Stimulated activated CD4-positive, alpha-beta T cell treated with anti-CD3 and anti-CD28 coated beads, Interleukin-2, amount 100 ng/mL, for 48 hours (primary cell): ENCODE measurements at regions not wholly inside any gene's neighbourhood (a gene's known extent, or its start where the extent isn't known, plus 50 kb on each side); places are given as distances from the start of the nearest gene placed in this dataset.
"Not testable (repeated sequence)": the region's sequence is repeated elsewhere in the genome, so short reads cannot be mapped to it uniquely, and the experiment has no call there.

Source experiments
- DNase-seq, 2 donors: peaks; one replicate each; pipeline ENCODE4 v3.0.0-alpha.2; 2020

GRCh38 chr3:194884649-194885315 lies 199.1 kb downstream of the FAM43A start:
- no peak for DNase-seq

DNA sequence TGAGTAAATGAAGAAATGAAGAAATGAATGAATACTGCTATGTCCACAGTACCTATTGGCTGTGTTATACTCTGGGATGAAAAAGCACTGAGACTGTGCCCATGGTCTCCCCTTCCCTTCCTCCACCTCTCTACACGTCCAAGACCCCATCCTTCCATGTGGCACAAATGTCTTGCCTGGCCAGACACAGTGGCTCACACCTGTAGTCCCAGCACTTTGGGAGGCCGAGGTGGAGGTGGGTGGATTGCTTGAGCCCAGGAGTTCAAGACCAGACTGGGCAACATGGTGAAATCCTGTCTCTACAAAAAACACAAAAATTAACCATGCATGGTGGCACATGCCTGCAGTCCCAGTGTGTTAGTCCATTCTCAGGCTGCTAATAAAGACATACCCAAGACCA lies 200.1 kb downstream of the FAM43A start:
- no peak for DNase-seq

DNA sequence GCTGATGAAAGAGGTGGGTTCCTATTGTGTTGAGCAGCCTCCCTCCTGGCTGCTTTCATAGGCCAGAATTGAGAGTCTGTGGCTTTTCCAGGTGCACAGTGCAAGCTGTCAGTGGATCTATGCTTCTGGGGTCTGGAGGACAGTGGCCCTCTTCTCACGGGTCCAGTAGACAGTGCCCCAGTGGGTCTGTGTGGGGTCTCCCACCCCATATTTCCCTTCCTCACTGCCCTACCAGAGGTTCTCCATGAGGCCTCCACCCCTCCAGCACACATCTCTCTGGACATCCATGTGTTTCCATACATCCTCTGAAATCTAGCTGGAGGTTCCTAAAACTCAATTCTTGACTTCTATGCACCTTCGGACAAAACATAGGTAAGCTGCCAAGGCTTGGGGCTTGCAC lies 201.2 kb downstream of the FAM43A start:
- DNase-seq: no peak

DNA sequence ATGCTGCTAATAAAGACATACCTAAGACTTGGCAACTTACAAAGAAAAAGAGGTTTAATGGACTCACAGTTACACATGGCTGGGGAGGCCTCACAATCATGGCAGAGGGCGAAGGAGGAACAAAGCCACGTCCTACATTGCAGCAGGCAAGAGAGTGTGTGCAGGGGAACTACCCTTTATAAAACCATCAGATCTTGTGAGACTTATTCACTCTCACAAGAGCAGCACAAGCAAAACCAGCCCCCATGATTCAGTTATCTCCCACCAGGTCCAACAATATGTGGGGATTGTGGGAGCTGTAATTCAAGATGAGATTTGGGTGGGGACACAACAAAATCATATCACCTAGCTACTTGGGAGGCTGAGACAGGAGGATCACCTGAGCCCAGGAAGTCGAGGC lies 202.4 kb downstream of the FAM43A start:
- DNase-seq: not testable (repeated sequence)

DNA sequence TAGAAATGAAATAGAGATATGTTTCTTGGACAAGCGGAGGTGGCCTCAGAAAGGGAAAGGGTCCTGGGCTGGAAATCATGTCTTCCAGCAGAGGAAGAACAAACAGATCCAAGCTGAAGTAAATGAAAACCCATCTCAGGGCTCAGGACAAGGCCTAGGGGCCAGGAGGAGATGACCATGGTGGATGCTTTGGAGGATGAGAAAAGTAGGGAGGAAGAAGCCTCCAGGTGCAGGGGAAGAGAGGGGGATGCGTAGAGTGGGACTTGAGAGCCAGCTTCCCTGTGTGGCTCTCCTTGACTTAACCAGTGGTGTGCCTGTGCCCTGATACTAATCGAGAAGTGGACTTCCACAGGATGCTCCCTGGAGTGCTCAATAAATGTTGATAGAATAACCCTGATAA lies 203.2 kb downstream of the FAM43A start:
- DNase-seq: no peak

- DNase-seq: no peak
Measured at GRCh38 chr3:194890091-194890490, 204.4 kb downstream of the FAM43A start.

- DNase-seq: peak in 1 of 2 donors; percentile 15
Measured at GRCh38 chr3:194893121-194893987, 207.7 kb downstream of the FAM43A start.

- DNase-seq: no peak
Measured at GRCh38 chr3:194894538-194894937, 208.9 kb downstream of the FAM43A start.

- DNase-seq: no peak
Measured at GRCh38 chr3:194900854-194901522, 215.3 kb downstream of the FAM43A start.

- DNase-seq: not testable (repeated sequence)
Measured at GRCh38 chr3:194903447-194903846, 217.8 kb downstream of the FAM43A start.

DNA sequence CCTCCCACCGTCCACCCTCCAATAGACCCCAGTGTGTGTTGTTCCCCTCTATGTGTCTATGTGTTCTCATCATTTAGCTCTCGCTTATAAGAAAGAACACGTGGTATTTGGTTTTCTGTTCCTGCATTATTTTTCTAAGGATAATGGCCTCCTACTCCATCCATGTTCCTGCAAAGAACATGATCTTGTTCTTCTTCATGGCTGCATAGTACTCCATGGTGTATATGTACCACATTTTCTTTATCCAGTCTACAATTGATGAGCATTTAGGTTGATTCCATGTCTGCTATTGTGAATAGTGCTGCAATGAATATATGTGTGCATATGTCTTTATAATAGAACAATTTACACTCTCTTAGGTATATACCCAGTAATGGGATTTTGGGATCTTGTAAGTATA lies 219.3 kb downstream of the FAM43A start:
- DNase-seq: not testable (repeated sequence)

DNA sequence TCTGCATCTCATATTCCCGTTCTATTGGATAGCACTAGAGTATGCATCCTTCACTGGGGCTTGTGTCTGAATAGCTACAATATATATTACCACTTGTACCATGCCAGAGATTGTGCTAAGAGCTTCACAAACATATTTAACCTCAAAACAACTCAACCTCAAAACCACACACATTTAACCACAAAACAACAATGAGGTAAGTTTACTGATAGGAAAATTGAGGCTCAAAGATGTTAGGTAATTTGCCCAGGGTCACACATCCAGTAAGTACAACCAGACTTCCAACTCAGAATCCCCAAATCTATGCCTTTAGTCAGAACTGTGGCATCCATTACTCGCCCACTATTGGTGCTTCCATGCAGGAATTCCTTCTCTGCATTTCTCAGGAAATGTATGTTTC lies 220.0 kb downstream of the FAM43A start:
- DNase-seq: no peak

DNA sequence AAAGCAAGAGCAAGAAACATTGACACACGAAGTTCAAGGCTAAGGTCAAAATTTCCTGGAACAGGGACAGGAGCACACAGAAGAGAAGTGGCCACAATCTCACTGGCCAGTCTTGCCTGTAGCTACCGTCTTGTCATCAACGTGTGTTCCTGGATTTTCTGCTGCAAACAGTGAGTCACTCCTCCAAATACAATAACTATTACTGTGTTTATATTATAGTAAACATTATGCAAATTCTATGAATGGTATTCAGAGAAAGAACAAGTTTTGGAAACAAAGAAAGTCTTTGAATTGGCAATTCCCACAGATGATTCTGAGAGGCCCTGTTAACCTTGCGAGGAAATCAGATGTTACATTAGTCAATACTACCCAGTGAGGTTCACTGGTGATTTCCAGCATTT lies 220.5 kb downstream of the FAM43A start:
- no peak for DNase-seq

DNA sequence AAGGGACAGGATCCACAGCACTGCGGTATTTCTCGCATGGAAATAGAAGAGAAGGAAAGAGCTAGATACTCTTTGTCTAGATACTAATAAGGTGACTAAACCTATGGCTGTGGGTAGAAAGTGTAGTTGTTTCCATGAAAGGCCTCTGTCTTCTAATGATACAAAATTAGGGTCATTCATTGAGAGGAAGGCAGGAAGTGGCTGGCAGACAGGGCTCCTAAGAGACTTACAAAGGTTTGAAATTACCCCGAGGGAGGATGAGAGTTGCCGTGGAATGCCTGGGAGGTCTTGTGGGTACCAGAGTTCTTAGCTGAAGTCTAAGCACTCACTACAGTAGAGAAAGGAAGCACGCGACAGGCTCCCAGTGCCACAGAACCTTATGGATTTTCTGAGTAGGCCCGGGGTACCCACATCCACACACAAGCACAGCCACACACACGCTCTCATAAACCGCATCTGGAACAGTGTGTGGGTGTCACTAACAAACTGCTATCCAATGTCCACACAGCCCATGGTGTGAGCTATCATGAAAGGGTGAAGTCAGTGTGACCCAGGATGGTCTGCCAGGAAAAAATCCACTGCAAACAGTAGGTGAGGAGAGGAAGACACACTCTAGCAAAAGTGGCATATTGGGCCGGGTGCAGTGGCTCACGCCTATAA lies 221.4 kb downstream of the FAM43A start:
- no peak for DNase-seq

- no peak for DNase-seq
Measured at GRCh38 chr3:194907811-194908210, 222.1 kb downstream of the FAM43A start.

GRCh38 chr3:194908496-194908895 lies 222.8 kb downstream of the FAM43A start:
- DNase-seq: no peak

- DNase-seq: no peak
Measured at GRCh38 chr3:194908972-194909371, 223.3 kb downstream of the FAM43A start.

- DNase-seq: no peak
Measured at GRCh38 chr3:194910414-194910984, 224.8 kb downstream of the FAM43A start.

DNA sequence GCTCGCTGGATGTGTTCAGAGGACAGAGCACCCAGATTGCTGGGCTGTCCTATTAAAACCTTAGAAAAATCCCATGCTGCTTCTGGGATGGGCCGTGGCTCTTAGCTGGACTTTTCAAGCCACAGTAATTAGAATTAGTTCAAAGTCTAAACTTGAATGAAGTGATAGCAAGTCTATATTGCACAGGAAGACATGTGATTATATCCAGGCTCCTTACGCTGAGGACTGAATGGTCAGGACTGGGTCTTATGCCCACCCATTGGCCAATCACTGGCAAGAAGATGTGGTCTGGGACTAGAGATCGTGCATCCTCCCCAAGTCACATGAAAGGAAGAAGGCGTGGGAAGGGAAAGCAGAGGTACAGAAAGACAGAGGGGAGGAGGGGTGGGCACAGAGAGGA lies 227.6 kb downstream of the FAM43A start:
- no peak for DNase-seq

DNA sequence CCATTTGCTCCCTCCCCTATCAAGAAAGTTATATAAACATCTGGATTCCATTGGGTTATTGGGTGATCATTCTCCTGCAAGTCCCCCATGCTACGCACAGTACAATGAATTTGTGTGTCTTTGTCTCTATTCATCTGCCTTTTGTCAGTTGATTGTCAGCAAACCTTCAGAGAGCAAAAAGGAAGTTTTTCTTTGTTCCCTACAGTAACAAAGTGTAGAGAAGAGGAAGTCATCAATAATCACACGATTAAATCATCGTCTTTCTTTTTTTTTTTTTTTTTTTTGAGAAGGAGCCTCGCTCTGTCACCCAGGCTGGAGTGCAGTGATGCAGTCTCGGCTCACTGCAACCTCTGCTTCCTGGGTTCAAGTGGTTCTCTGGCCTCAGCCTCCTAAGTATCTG lies 239.2 kb downstream of the FAM43A start:
- not testable (repeated sequence) for DNase-seq

GRCh38 chr3:194925614-194926013 lies 239.9 kb downstream of the FAM43A start:
- DNase-seq: no peak

- DNase-seq: no peak
Measured at GRCh38 chr3:194928227-194928626, 242.5 kb downstream of the FAM43A start.
